ENCODE measurements at regions not wholly inside any gene's neighbourhood (a gene's known extent, or its start where the extent isn't known, plus 50 kb on each side); places are given as distances from the start of the nearest gene placed in this dataset.

- no peaks in the 10 kb centered on the region for H3K9me1 ChIP-seq (replicated peaks; ENCODE audit: control insufficient read depth, extremely low read depth, insufficient read depth, low read length)
- no peaks in the 10 kb centered on the region for H3K4me1 ChIP-seq (ENCODE audit: control insufficient read depth, extremely low read depth, insufficient read depth, low read length)
- H3K36me3 ChIP-seq (ENCODE audit: control insufficient read depth in 2 of 2, extremely low read depth in 1 of 2, insufficient read depth in 2 of 2, low read length in 2 of 2) = no peaks in the 10 kb centered on the region
- ChIA-PET CTCF (no interaction called here), POLR2A (no interaction called here)
- no peaks in the 10 kb centered on the region for H3K79me2 ChIP-seq (ENCODE audit: control insufficient read depth, insufficient read depth, low read length)
- H2AFZ ChIP-seq (ENCODE audit: low read depth, low read length) = no peak overlapping the region
- intact Hi-C loops (cut with micrococcal nuclease) (no loop called here), dilution Hi-C loops (cut with MboI; ENCODE audit: extremely low pct_ligation_motif_present, low sequenced_read_pairs) (no loop called here)
- FAIRE-seq (no peak), DNase-seq (ENCODE audit: low read depth, low spot score) (no peak)
- H3K9ac ChIP-seq (replicated peaks; ENCODE audit: extremely low read depth, insufficient read depth, low read length) = no peak overlapping the region
- no peaks in the 10 kb centered on the region for H4K20me1 ChIP-seq (replicated peaks; ENCODE audit: control insufficient read depth, extremely low read depth, insufficient read depth, low read length)
- no peaks in the 10 kb centered on the region for H3K9me3 ChIP-seq (replicated peaks; ENCODE audit: control insufficient read depth, insufficient read depth, low read length)
- TF ChIP-seq MYC (IDR thresholded peaks at IDR 0.05; ENCODE audit: low read depth, low read length) = no peak
- no peak for TF ChIP-seq POLR2A (IDR thresholded peaks at IDR 0.05; ENCODE audit: low read depth, low read length)
- TF ChIP-seq MAX (IDR thresholded peaks at IDR 0.05; ENCODE audit: insufficient read depth, insufficient read length) = no peak
- no peaks in the 10 kb centered on the region for H3K27me3 ChIP-seq (ENCODE audit: control insufficient read depth in 2 of 2, insufficient read depth in 2 of 2, low read length in 2 of 2)
- no TSS peak for BruUV-seq (replicated peaks)
- no peak overlapping the region for H3K4me3 ChIP-seq (replicated peaks in 1 of 3; ENCODE audit: insufficient read depth in 1 of 3, low read depth in 1 of 3, low read length in 3 of 3)
- H3K4me2 ChIP-seq (ENCODE audit: insufficient read depth, low read length) = no peak overlapping the region
- no peak overlapping the region for H3K27ac ChIP-seq (ENCODE audit: insufficient read depth, low read depth, low read length)
Observed at GRCh38 chr2:239800785-239801386, 224.3 kb downstream of the NDUFA10 start.

GRCh38 chr2:239797316-239797715 lies 227.8 kb downstream of the NDUFA10 start:
- Histone ChIP-seq H3K36me3 (ENCODE audit: control insufficient read depth in 2 of 2, extremely low read depth in 1 of 2, insufficient read depth in 2 of 2, low read length in 2 of 2) (no peaks in the 10 kb centered on the region), H3K4me3 (replicated peaks in 1 of 3; ENCODE audit: insufficient read depth in 1 of 3, low read depth in 1 of 3, low read length in 3 of 3) (no peak overlapping the region), H3K4me1 (ENCODE audit: control insufficient read depth, extremely low read depth, insufficient read depth, low read length) (no peaks in the 10 kb centered on the region), H3K9ac (replicated peaks; ENCODE audit: extremely low read depth, insufficient read depth, low read length) (no peak overlapping the region), H3K9me1 (replicated peaks; ENCODE audit: control insufficient read depth, extremely low read depth, insufficient read depth, low read length) (no peaks in the 10 kb centered on the region), H3K4me2 (ENCODE audit: insufficient read depth, low read length) (no peak overlapping the region), H3K27ac (ENCODE audit: insufficient read depth, low read depth, low read length) (no peak overlapping the region), H4K20me1 (replicated peaks; ENCODE audit: control insufficient read depth, extremely low read depth, insufficient read depth, low read length) (no peaks in the 10 kb centered on the region), H3K27me3 (ENCODE audit: control insufficient read depth in 2 of 2, insufficient read depth in 2 of 2, low read length in 2 of 2) (no peaks in the 10 kb centered on the region), H3K9me3 (replicated peaks; ENCODE audit: control insufficient read depth, insufficient read depth, low read length) (no peaks in the 10 kb centered on the region), H2AFZ (ENCODE audit: low read depth, low read length) (no peak overlapping the region), H3K79me2 (ENCODE audit: control insufficient read depth, insufficient read depth, low read length) (no peaks in the 10 kb centered on the region)
- DNase-seq (ENCODE audit: low read depth, low spot score) (no peak), FAIRE-seq (no peak)
- intact Hi-C loops (cut with micrococcal nuclease) = no loop called here
- ChIA-PET POLR2A (no interaction called here), CTCF (no interaction called here)
- dilution Hi-C loops (cut with MboI; ENCODE audit: extremely low pct_ligation_motif_present, low sequenced_read_pairs) = no loop called here
- no TSS peak for BruUV-seq (replicated peaks)
- TF ChIP-seq MYC (IDR thresholded peaks at IDR 0.05; ENCODE audit: low read depth, low read length) (no peak), GATA2 (IDR thresholded peaks at IDR 0.05; ENCODE audit: insufficient read depth, insufficient read length, low read depth, low read length) (no peak), CTCF (IDR thresholded peaks at IDR 0.05; ENCODE audit: extremely low read depth in 1 of 2, insufficient read depth in 1 of 2, low read depth in 1 of 2, low read length in 2 of 2) (no peak), MAX (IDR thresholded peaks at IDR 0.05; ENCODE audit: insufficient read depth, insufficient read length) (no peak), EZH2 (IDR thresholded peaks at IDR 0.05; ENCODE audit: borderline replicate concordance, low read depth, low read length, severe bottlenecking) (no peak), FOS (IDR thresholded peaks at IDR 0.05; ENCODE audit: borderline replicate concordance, insufficient read depth, low read length) (no peak), JUN (IDR thresholded peaks at IDR 0.05; ENCODE audit: borderline replicate concordance, insufficient read depth, insufficient read length, low read depth) (no peak), POLR2AphosphoS5 (IDR thresholded peaks at IDR 0.05; ENCODE audit: insufficient read depth, low read depth, low read length) (no peak), POLR2A (IDR thresholded peaks at IDR 0.05; ENCODE audit: low read depth, low read length) (no peak)
